Liver (tissue), 8 donors: ENCODE measurements at regions not wholly inside any gene's neighbourhood (a gene's known extent, or its start where the extent isn't known, plus 50 kb on each side); places are given as distances from the start of the nearest gene placed in this dataset.

ENCODE experiments used
- DNase-seq: peaks from one replicate; pipeline ENCODE4 v3.0.0-alpha.2; 2017; ENCODE audit warnings: low spot score
- H3K27ac ChIP-seq, 2 donors: one replicate each; pipeline ENCODE4 v1.7.0; 2013; ENCODE audit warnings: inconsistent platforms in 2 of 2, low read length in 2 of 2, control low read depth in 1 of 2, low read depth in 1 of 2, mild to moderate bottlenecking in 1 of 2
- H3K27me3 ChIP-seq, 4 donors: one replicate each; pipeline versions ENCODE4 v1.6.1 to v1.7.0; 2013; ENCODE audit warnings: low read length in 3 of 4, inconsistent platforms in 1 of 4, mild to moderate bottlenecking in 1 of 4, moderate library complexity in 1 of 4; ENCODE audit not compliant: control insufficient read depth in 4 of 4, insufficient read depth in 4 of 4
- H3K36me3 ChIP-seq, 4 donors: one replicate each; pipeline versions ENCODE4 v1.6.1 to v1.7.0; 2013; ENCODE audit warnings: low read length in 3 of 4, mild to moderate bottlenecking in 3 of 4, low read depth in 1 of 4, moderate library complexity in 1 of 4; ENCODE audit not compliant: control insufficient read depth in 4 of 4, insufficient read depth in 3 of 4
- H3K4me1 ChIP-seq, 4 donors: one replicate each; pipeline versions ENCODE4 v1.6.1 to v1.7.0; 2013; ENCODE audit warnings: low read length in 3 of 4, mild to moderate bottlenecking in 3 of 4, moderate library complexity in 1 of 4; ENCODE audit not compliant: control insufficient read depth in 4 of 4, insufficient read depth in 4 of 4
- H3K4me3 ChIP-seq, 3 donors: one replicate each; pipeline versions ENCODE4 v1.6.1 to v1.7.0; 2013; ENCODE audit warnings: low read length in 3 of 3, control low read depth in 1 of 3, low read depth in 1 of 3, mild to moderate bottlenecking in 1 of 3
- H3K9ac ChIP-seq, 2 donors: one replicate each; pipeline ENCODE4 v1.7.0; 2013; ENCODE audit warnings: low read length in 2 of 2, mild to moderate bottlenecking in 2 of 2, moderate library complexity in 2 of 2, control low read depth in 1 of 2, low read depth in 1 of 2
- H3K9me3 ChIP-seq, 4 donors: one replicate each; pipeline versions ENCODE4 v1.6.1 to v1.7.0; 2013; ENCODE audit warnings: low read length in 3 of 4; ENCODE audit not compliant: control insufficient read depth in 4 of 4
- ATF3 ChIP-seq: IDR thresholded peaks from 2 replicates; pipeline ENCODE4 v1.6.1; 2016; ENCODE audit warnings: antibody characterized with exemption
- CTCF ChIP-seq: fragments of 150-350 bp; IDR thresholded peaks from 2 replicates; pipeline ENCODE4 v1.5.1; 2017; ENCODE audit warnings: improper control_type of control experiment, low read depth, low read length; ENCODE audit not compliant: missing input control
- EGR1 ChIP-seq, 2 donors: IDR thresholded peaks; 2 replicates each; pipeline ENCODE4 v1.6.1; 2016 to 2018; ENCODE audit warnings: antibody characterized with exemption in 2 of 2, low read depth in 2 of 2
- FOXA1 ChIP-seq: IDR thresholded peaks from 2 replicates; pipeline ENCODE4 v1.6.1; 2016; ENCODE audit warnings: antibody characterized with exemption
- FOXA2 ChIP-seq: IDR thresholded peaks from 2 replicates; pipeline ENCODE4 v1.6.1; 2016; ENCODE audit warnings: antibody characterized with exemption
- GABPA ChIP-seq, 2 donors: IDR thresholded peaks in 1 of 2; conservative IDR thresholded peaks in 1 of 2; 2 replicates each; pipeline ENCODE4 v1.6.1; 2016; ENCODE audit warnings: antibody characterized with exemption in 2 of 2, mild to moderate bottlenecking in 1 of 2, moderate library complexity in 1 of 2
- HNF4A ChIP-seq, 2 donors: conservative IDR thresholded peaks; 2 replicates each; pipeline ENCODE4 v1.6.1; 2016; ENCODE audit warnings: antibody characterized with exemption in 2 of 2, mild to moderate bottlenecking in 2 of 2
- HNF4G ChIP-seq: IDR thresholded peaks from 2 replicates; pipeline ENCODE4 v1.6.1; 2016; ENCODE audit warnings: antibody characterized with exemption
- JUND ChIP-seq, 2 donors: IDR thresholded peaks; 2 replicates each; pipeline ENCODE4 v1.6.1; 2016; ENCODE audit warnings: antibody characterized with exemption in 2 of 2
- MAX ChIP-seq: IDR thresholded peaks from 2 replicates; pipeline ENCODE4 v1.6.1; 2016; ENCODE audit warnings: antibody characterized with exemption
- NR2F2 ChIP-seq: IDR thresholded peaks from 2 replicates; pipeline ENCODE4 v1.6.1; 2016; ENCODE audit warnings: antibody characterized with exemption
- RAD21 ChIP-seq, 2 donors: IDR thresholded peaks; 2 replicates each; pipeline ENCODE4 v1.6.1; 2016; ENCODE audit warnings: antibody characterized with exemption in 2 of 2, mild to moderate bottlenecking in 2 of 2
- REST ChIP-seq: IDR thresholded peaks from 2 replicates; pipeline ENCODE4 v1.6.1; 2016; ENCODE audit warnings: antibody characterized with exemption, mild to moderate bottlenecking
- RXRA ChIP-seq, 2 donors: IDR thresholded peaks; 2 replicates each; pipeline ENCODE4 v1.6.1; 2017 to 2018; ENCODE audit warnings: antibody characterized with exemption in 2 of 2, mild to moderate bottlenecking in 1 of 2
- SP1 ChIP-seq: IDR thresholded peaks from 2 replicates; pipeline ENCODE4 v1.6.1; 2018; ENCODE audit warnings: antibody characterized with exemption, mild to moderate bottlenecking
- TAF1 ChIP-seq: conservative IDR thresholded peaks from 2 replicates; pipeline ENCODE4 v1.6.1; 2016; ENCODE audit warnings: antibody characterized with exemption, mild to moderate bottlenecking
- YY1 ChIP-seq: IDR thresholded peaks from 2 replicates; pipeline ENCODE4 v1.6.1; 2016; ENCODE audit warnings: antibody characterized with exemption, mild to moderate bottlenecking
- ZBTB33 ChIP-seq: IDR thresholded peaks from 2 replicates; pipeline ENCODE4 v1.6.1; 2016; ENCODE audit warnings: antibody characterized with exemption
- WGBS: extraction: QIAGEN DNeasy Blood & Tissue Kit; methylation state at CpG from one replicate; pipeline ENCODE4 v1.1.7; 2013; 5-methylcytosine and 5-hydroxymethylcytosine counted together
- donor health status: healthy.
- donor health status: healthy.
- donor health status: healthy.
- donor health status: healthy.
- donor health status: healthy.

- TF ChIP-seq EGR1 (IDR thresholded peaks at IDR 0.05; ENCODE audit: low read depth in 2 of 2) (no peak), MAX (no peak), SP1 (no peak), YY1 (no peak), CTCF (no peak), HNF4A (conservative IDR thresholded peaks at IDR 0.05) (no peak), TAF1 (no peak), RAD21 (IDR thresholded peaks at IDR 0.05) (no peak), REST (no peak), GABPA (IDR thresholded peaks at IDR 0.05 in 1 of 2, conservative IDR thresholded peaks at IDR 0.05 in 1 of 2) (no peak), ZBTB33 (no peak), FOXA1 (no peak), ATF3 (no peak), RXRA (IDR thresholded peaks at IDR 0.05) (no peak), HNF4G (no peak), FOXA2 (no peak), NR2F2 (no peak), JUND (IDR thresholded peaks at IDR 0.05) (no peak)
- no peak for DNase-seq
- H3K27me3 ChIP-seq, result no peaks in the 10 kb centered on the region
- H3K4me1 ChIP-seq, result peaks cover 0 to 1% (median 0%) of the 10 kb centered on the region in 4 donors
- no peaks in the 10 kb centered on the region for H3K9me3 ChIP-seq
- no peak overlapping the region for H3K27ac ChIP-seq
- H3K4me3 ChIP-seq, result no peak overlapping the region
- H3K36me3 ChIP-seq, result no peaks in the 10 kb centered on the region
- no peak overlapping the region for H3K9ac ChIP-seq
These were observed 76.7 kb upstream of the SYT9 start for GRCh38 chr11:7175007-7175406.

GRCh38 chr11:7186190-7186589 is 65.5 kb upstream of the SYT9 start:
- Histone ChIP-seq H3K36me3 (no peaks in the 10 kb centered on the region), H3K4me3 (no peak overlapping the region), H3K9me3 (no peaks in the 10 kb centered on the region), H3K4me1 (no peaks in the 10 kb centered on the region), H3K27ac (no peak overlapping the region), H3K9ac (no peak overlapping the region), H3K27me3 (no peaks in the 10 kb centered on the region)
- 77% methylated on average over 2 of the region's 2 CpGs for whole genome bisulfite sequencing
- no peak for TF ChIP-seq FOXA1
- TF ChIP-seq REST, result no peak
- TF ChIP-seq ATF3, result no peak
- no peak for TF ChIP-seq HNF4G
- no peak for TF ChIP-seq HNF4A (conservative IDR thresholded peaks at IDR 0.05)
- no peak for TF ChIP-seq JUND (IDR thresholded peaks at IDR 0.05)
- TF ChIP-seq EGR1 (IDR thresholded peaks at IDR 0.05; ENCODE audit: low read depth in 2 of 2), result no peak
- no peak for TF ChIP-seq MAX
- no peak for TF ChIP-seq RXRA (IDR thresholded peaks at IDR 0.05)
- DNase-seq, result no peak
